A549 (cell line): ENCODE measurements at regions not wholly inside any gene's neighbourhood (a gene's known extent, or its start where the extent isn't known, plus 50 kb on each side); places are given as distances from the start of the nearest gene placed in this dataset.

ENCODE experiments used
- ATAC-seq, 2 experiments: fragments of 200-7000 bp in 1 of 2; fragments of >200 bp in 1 of 2; cut with Nextera tagmentation in 1 of 2; cut with Tn5 transposase in 1 of 2; 3 replicates each; pipeline versions ENCODE4 v1.8.0 to v1.9.1; 2018 to 2020; ENCODE audit warnings: mild to moderate bottlenecking in 1 of 2, moderate library complexity in 1 of 2
- CTCF ChIA-PET: fragments of 300-600 bp; sonication (Branson Sonifier 250); formaldehyde crosslinking; extraction: SDS; loops from one replicate; lab custom pipeline; 2021; ENCODE audit warnings: antibody characterized with exemption, inconsistent platforms; lab: Yijun Ruan, JAX
- POLR2A ChIA-PET: fragments of 350-600 bp; formaldehyde crosslinking; extraction: SDS; loops from one replicate; lab custom pipeline; 2021; ENCODE audit warnings: antibody characterized with exemption, inconsistent platforms; lab: Yijun Ruan, JAX
- DNase-seq, 2 experiments: peaks; one replicate each; pipeline versions ENCODE4 v3.0.0 to v3.0.0-alpha.2; 2011 to 2016; ENCODE audit warnings: low read depth in 1 of 2, low spot score in 1 of 2
- FAIRE-seq: peaks from 2 replicates; lab custom pipeline; 2011; peaks lifted over from hg19 to GRCh38; lab: Jason Lieb, UNC
- H3K27ac ChIP-seq, 2 experiments: fragments of >200 bp; sonication (Bioruptor Twin); formaldehyde crosslinking; 3 replicates each; pipeline ENCODE4 v1.5.1; 2016 to 2017
- H3K4me1 ChIP-seq: fragments of >200 bp; sonication (Bioruptor Twin); formaldehyde crosslinking; 3 replicates; pipeline ENCODE4 v1.6.1; 2016
- H3K4me2 ChIP-seq: fragments of >200 bp; sonication (Bioruptor Twin); formaldehyde crosslinking; 3 replicates; pipeline ENCODE4 v1.6.1; 2016
- H3K4me3 ChIP-seq: fragments of >200 bp; sonication (Bioruptor Twin); formaldehyde crosslinking; 3 replicates; pipeline ENCODE4 v1.5.1; 2016
- H3K9me3 ChIP-seq: fragments of >200 bp; sonication (Bioruptor Twin); formaldehyde crosslinking; 3 replicates; pipeline ENCODE4 v1.6.1; 2016
- CBX2 ChIP-seq: fragments of 200-600 bp; sonication (generic); IDR thresholded peaks from 2 replicates; pipeline ENCODE4 v1.6.1; 2016; ENCODE audit warnings: low read depth, mild to moderate bottlenecking, borderline replicate concordance
- CEBPB ChIP-seq, 2 experiments: fragments of >200 bp in 1 of 2; sonication (Bioruptor Twin) in 1 of 2; formaldehyde crosslinking in 1 of 2; IDR thresholded peaks; 2 replicates each; pipeline ENCODE4 v1.6.1; 2012 to 2016
- CHD4 ChIP-seq: fragments of 200-600 bp; sonication (generic); IDR thresholded peaks from 2 replicates; pipeline ENCODE4 v1.6.1; 2016; ENCODE audit warnings: antibody characterized with exemption, mild to moderate bottlenecking, borderline replicate concordance
- FOSL2 ChIP-seq, 2 experiments: fragments of 450-650 bp in 1 of 2; fragments of >200 bp in 1 of 2; sonication (Bioruptor Twin) in 1 of 2; formaldehyde crosslinking; IDR thresholded peaks; 2 replicates each; pipeline versions ENCODE4 v1.5.0 to v1.6.1; 2016 to 2020; ENCODE audit warnings: mild to moderate bottlenecking in 1 of 2, moderate library complexity in 1 of 2
- HEYL ChIP-seq: fragments of 250-450 bp; sonication (Bioruptor Pico); IDR thresholded peaks from 2 replicates; pipeline ENCODE4 v1.8.0; 2021; ENCODE audit warnings: mild to moderate bottlenecking, moderate library complexity
- HOXA7 ChIP-seq: fragments of 250-450 bp; sonication (Bioruptor Pico); IDR thresholded peaks from 2 replicates; pipeline ENCODE4 v1.5.0; 2020; ENCODE audit warnings: mild to moderate bottlenecking, moderate library complexity
- HOXB13 ChIP-seq: fragments of 250-450 bp; sonication (Bioruptor Pico); IDR thresholded peaks from 2 replicates; pipeline ENCODE4 v1.5.0; 2020; ENCODE audit warnings: low read depth, mild to moderate bottlenecking, moderate library complexity
- HOXB5 ChIP-seq: fragments of 250-450 bp; sonication (Bioruptor Pico); IDR thresholded peaks from 2 replicates; pipeline ENCODE4 v1.5.0; 2020; ENCODE audit warnings: mild to moderate bottlenecking, moderate library complexity
- JUNB ChIP-seq: fragments of >200 bp; sonication (Bioruptor Twin); formaldehyde crosslinking; IDR thresholded peaks from 2 replicates; pipeline ENCODE4 v1.6.1; 2016
- MAFK ChIP-seq: fragments of 450-650 bp; IDR thresholded peaks from 2 replicates; pipeline ENCODE4 v1.6.1; 2014; ENCODE audit not compliant: partially characterized antibody
- NPAS2 ChIP-seq: fragments of 250-450 bp; sonication (Bioruptor Pico); IDR thresholded peaks from 2 replicates; pipeline ENCODE4 v1.8.0; 2022; ENCODE audit warnings: mild to moderate bottlenecking, moderate library complexity, borderline replicate concordance
- PHF8 ChIP-seq: fragments of 200-600 bp; sonication (generic); IDR thresholded peaks from 2 replicates; pipeline ENCODE4 v1.6.1; 2016; ENCODE audit warnings: low read depth, mild to moderate bottlenecking, antibody characterized with exemption, moderate library complexity, borderline replicate concordance
- RFX5 ChIP-seq: fragments of 450-650 bp; IDR thresholded peaks from 2 replicates; pipeline ENCODE4 v1.7.1; 2014; ENCODE audit warnings: antibody characterized with exemption, mild to moderate bottlenecking, moderate library complexity
- SMC3 ChIP-seq: fragments of >200 bp; sonication (Bioruptor Twin); formaldehyde crosslinking; IDR thresholded peaks from 3 replicates; pipeline ENCODE4 v1.6.1; 2018; ENCODE audit warnings: inconsistent platforms
- SREBF2 ChIP-seq: fragments of 450-650 bp; IDR thresholded peaks from 2 replicates; pipeline ENCODE4 v1.6.1; 2014; ENCODE audit warnings: mild to moderate bottlenecking, moderate library complexity
- WGBS: methylation state at CpG from one replicate; pipeline ENCODE4 v1.1.6; 2017; ENCODE audit errors: missing lambda C conversion rate; 5-methylcytosine and 5-hydroxymethylcytosine counted together
- TF ChIP-seq, protein P1 (sequence below): IDR thresholded peaks from 2 replicates; pipeline ENCODE4 v1.6.1; 2012
- TF ChIP-seq, protein P2 (sequence below): fragments of >200 bp; sonication (Bioruptor Twin); formaldehyde crosslinking; IDR thresholded peaks from 2 replicates; pipeline ENCODE4 v1.6.1; 2016

DNA sequence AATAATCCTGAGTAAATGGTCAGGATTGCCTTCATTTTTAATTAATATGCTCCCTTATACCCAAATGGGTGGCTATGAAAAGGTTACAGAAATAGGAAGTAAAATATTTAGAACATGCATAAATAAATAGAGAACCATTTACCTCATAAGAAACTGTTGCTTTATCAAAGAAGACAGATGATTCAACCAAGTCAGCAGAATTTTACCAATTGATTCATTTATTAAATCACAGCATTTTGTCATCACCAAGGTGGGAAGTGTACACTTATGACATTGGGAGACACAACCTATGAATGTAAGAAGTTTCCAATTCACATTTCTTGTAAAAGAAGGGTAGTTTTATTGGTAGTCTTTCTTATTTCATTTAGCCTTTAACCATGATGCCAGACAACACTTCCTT, 870.3 kb upstream of the CHORDC1 start:
- no peak overlapping the region for H3K27ac ChIP-seq
- DNase-seq (no peak), FAIRE-seq (no peak), ATAC-seq (no peak)
- no peak overlapping the region for H3K4me2 ChIP-seq
- H3K4me1 ChIP-seq, result no peaks in the 10 kb centered on the region
- CTCF ChIA-PET, result no interaction called here
- POLR2A ChIA-PET, result no interaction called here
- no peak overlapping the region for H3K4me3 ChIP-seq
- no peaks in the 10 kb centered on the region for H3K9me3 ChIP-seq
- TF ChIP-seq MAFK, result peak; percentile 70
- TF ChIP-seq, protein P1, sequence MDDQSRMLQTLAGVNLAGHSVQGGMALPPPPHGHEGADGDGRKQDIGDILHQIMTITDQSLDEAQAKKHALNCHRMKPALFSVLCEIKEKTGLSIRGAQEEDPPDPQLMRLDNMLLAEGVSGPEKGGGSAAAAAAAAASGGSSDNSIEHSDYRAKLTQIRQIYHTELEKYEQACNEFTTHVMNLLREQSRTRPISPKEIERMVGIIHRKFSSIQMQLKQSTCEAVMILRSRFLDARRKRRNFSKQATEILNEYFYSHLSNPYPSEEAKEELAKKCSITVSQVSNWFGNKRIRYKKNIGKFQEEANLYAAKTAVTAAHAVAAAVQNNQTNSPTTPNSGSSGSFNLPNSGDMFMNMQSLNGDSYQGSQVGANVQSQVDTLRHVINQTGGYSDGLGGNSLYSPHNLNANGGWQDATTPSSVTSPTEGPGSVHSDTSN, result no peak

DNA sequence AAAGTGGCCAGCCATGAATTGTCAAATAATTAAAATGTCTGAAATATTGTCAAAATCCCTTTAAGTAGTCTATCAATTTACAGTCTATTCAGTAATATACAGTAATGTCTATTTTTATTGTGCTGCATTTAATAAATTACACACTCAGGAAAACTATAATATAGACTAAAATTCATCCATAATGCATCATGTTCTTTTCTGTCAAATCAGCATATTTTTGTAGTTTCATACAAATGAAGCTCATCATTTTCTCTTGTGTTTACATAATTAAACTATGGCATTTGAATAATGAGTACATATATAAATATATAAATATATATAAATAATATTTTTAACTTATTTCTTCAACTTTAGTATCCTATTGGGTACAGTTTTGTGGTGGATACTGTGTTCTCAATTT, 868.7 kb upstream of the CHORDC1 start:
- Histone ChIP-seq H3K27ac (no peak overlapping the region), H3K9me3 (no peaks in the 10 kb centered on the region), H3K4me3 (no peak overlapping the region), H3K4me1 (no peaks in the 10 kb centered on the region), H3K4me2 (no peak overlapping the region)
- DNase-seq, result no peak
- no peak for FAIRE-seq
- POLR2A ChIA-PET, result no interaction called here
- CTCF ChIA-PET, result no interaction called here
- TF ChIP-seq MAFK (peak; percentile 94), SMC3 (no peak)
- ATAC-seq, result no peak

DNA sequence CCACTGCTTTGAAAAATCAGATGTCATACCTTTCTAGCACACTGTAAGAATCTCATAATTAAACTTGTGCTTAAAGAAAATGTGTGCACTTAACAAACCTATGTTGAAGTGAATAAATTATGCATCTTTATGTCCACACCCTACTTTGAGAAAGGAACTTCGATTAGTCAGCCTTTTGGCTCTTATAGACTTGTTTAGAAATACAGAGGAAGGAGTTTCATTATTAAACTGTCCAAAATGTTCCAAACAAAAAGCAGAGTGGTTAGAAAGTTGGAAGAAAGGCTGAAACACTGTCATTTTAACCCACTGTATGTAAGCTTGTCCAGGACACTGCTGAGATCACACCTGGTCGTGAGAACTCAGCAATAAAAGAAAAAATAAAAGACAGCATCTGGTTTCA, 863.2 kb upstream of the CHORDC1 start:
- H3K4me3 ChIP-seq, result no peak overlapping the region
- no peak for ATAC-seq
- H3K4me2 ChIP-seq, result no peak overlapping the region
- CTCF ChIA-PET, result no interaction called here
- TF ChIP-seq PHF8, result no peak
- no peak for TF ChIP-seq SREBF2
- TF ChIP-seq CHD4, result no peak
- TF ChIP-seq, all 56 proteins: peak for 0
- no peak overlapping the region for H3K27ac ChIP-seq
- no peak for DNase-seq
- FAIRE-seq, result no peak
- H3K9me3 ChIP-seq, result no peaks in the 10 kb centered on the region
- POLR2A ChIA-PET, result no interaction called here
- 51% methylated on average over 2 of the region's 2 CpGs for WGBS
- peaks cover 11% of the 10 kb centered on the region for H3K4me1 ChIP-seq

DNA sequence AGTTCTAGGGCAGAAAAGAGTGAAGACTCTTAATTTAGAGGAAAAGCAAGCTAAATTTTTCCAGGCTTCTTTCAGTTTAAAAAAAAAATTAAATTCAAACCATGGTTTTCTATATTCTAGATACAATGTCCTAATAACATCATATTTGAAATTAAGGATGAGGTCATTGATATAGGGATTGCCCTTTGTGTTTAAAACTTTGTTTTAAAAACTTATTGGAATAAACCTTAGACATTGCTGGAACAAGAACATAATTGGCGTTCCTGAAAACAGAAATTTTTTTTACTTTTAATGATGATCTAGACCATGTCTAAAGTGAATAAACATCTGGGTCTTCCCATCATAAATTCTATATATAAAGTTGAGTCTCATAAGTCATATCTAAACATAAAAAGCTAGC, 859.4 kb upstream of the CHORDC1 start:
- 76% methylated on average over 1 of the region's 1 CpG for WGBS
- TF ChIP-seq FOSL2 (IDR thresholded peaks at IDR 0.05) (no peak), FOSL2 (CRISPR knock-in tag; IDR thresholded peaks at IDR 0.05) (no peak), RFX5 (no peak), HOXB13 (CRISPR knock-in tag) (no peak), NPAS2 (no peak), CBX2 (no peak)
- Histone ChIP-seq H3K4me1 (peaks cover 11% of the 10 kb centered on the region), H3K27ac (no peak overlapping the region), H3K4me2 (peak overlapping the region; percentile 28; the same call in 2 of the 3 replicates), H3K9me3 (no peaks in the 10 kb centered on the region), H3K4me3 (no peak overlapping the region)
- POLR2A ChIA-PET, result no interaction called here
- DNase-seq (no peak), FAIRE-seq (no peak), ATAC-seq (no peak)
- CTCF ChIA-PET, result no interaction called here

DNA sequence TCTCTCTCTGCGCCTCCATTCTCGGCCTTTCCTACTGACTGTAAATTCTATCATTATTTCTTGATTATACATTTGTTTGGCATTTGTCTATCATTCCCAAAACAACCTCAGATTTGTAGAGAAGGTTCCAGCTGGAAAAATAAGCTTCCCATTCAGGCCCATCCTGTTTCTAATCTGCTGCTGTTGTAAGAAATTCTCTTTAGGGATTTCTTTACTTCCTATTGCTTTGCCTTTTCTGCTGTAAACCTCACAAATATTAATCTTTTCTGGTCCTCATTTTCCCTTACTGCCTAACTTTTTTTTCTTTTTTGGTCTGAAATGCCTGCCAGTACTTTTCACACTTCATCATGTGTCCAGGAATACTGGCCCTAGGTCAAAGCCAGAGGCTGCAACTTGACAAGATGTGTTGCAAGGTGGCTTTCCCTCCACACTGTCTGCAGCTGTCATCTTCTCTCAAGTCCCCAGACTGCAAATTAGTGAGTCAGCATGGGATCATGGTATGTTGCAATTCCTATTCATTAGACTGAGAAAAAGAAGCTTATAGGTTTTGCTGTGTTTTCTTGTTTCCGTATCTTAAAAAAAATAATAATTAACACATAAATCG, 858.7 kb upstream of the CHORDC1 start:
- Histone ChIP-seq H3K4me3 (no peak overlapping the region), H3K4me2 (peak overlapping the region; percentile 28; the same call in 2 of the 3 replicates), H3K27ac (0 out of 6 replicates have a peak overlapping the region, but pooled peaks of 1 of the 2 experiments have one; percentile 13), H3K9me3 (no peaks in the 10 kb centered on the region), H3K4me1 (peaks cover 11% of the 10 kb centered on the region)
- no peak for FAIRE-seq
- POLR2A ChIA-PET, result no interaction called here
- 66% methylated on average over 4 of the region's 4 CpGs for WGBS
- CTCF ChIA-PET, result no interaction called here
- peak; percentile 36 to 54; a peak in 1 of 6 replicates for ATAC-seq
- no peak for TF ChIP-seq HOXA7 (CRISPR knock-in tag)
- TF ChIP-seq MAFK, result peak; percentile 10
- TF ChIP-seq FOSL2 (IDR thresholded peaks at IDR 0.05), result peak; percentile 57
- peak; percentile 35 for TF ChIP-seq FOSL2 (CRISPR knock-in tag; IDR thresholded peaks at IDR 0.05)
- TF ChIP-seq HEYL, result no peak
- TF ChIP-seq, protein P1, result no peak
- no peak for TF ChIP-seq HOXB5 (CRISPR knock-in tag)
- TF ChIP-seq SREBF2, result no peak
- TF ChIP-seq, protein P2, sequence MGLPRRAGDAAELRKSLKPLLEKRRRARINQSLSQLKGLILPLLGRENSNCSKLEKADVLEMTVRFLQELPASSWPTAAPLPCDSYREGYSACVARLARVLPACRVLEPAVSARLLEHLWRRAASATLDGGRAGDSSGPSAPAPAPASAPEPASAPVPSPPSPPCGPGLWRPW, result no peak
- peak; percentile 68 for TF ChIP-seq JUNB
- no peak for TF ChIP-seq CBX2
- peak; percentile 76 to 82 for TF ChIP-seq CEBPB (IDR thresholded peaks at IDR 0.05)
- DNase-seq, result peak; percentile 3 to 26
